Activated T-cell treated with anti-CD3 and anti-CD28 coated beads, Interleukin-2, amount 50 U/mL, for 24 hours (primary cell): ENCODE measurements at regions not wholly inside any gene's neighbourhood (a gene's known extent, or its start where the extent isn't known, plus 50 kb on each side); places are given as distances from the start of the nearest gene placed in this dataset.

Experiments
- DNase-seq: peaks from one replicate; pipeline ENCODE4 v3.0.0-alpha.2; 2020
- H3K27ac Mint-ChIP-seq: 2 replicates; pipeline ENCODE4 v1.8.0; 2020; ENCODE audit warnings: mild to moderate bottlenecking, mixed read lengths
- H3K27me3 Mint-ChIP-seq: 2 replicates; pipeline ENCODE4 v1.8.0; 2020; ENCODE audit warnings: mixed read lengths
- H3K36me3 Mint-ChIP-seq: 2 replicates; pipeline ENCODE4 v1.8.0; 2020; ENCODE audit warnings: low read depth, mixed read lengths
- H3K4me1 Mint-ChIP-seq: 2 replicates; pipeline ENCODE4 v1.8.0; 2020; ENCODE audit warnings: low read depth, mixed read lengths
- H3K4me3 Mint-ChIP-seq: 2 replicates; pipeline ENCODE4 v1.8.0; 2020; ENCODE audit warnings: mild to moderate bottlenecking, moderate library complexity, mixed read lengths
- H3K9me3 Mint-ChIP-seq: 2 replicates; pipeline ENCODE4 v1.8.0; 2020; ENCODE audit warnings: mixed read lengths

DNA sequence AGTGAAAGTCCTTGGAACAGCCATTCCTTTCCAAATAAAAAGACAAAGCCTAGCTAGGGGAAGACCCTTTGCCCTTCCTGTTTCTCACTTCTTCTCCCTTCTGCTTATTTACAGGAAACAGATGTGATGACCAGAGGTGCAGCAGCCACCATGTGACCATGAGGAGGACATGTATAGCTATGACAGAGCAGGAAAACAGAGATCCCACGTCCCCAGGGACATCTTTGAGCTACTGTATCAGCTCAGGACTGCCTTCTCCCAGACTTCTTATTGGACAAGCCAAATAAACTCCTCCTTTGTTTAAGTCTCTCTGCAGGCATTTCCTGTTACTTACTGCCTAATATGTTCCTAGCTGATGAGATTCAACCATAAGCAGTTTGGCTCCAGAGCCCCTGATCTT is 133.1 kb upstream of the MLN start:
- peaks cover 3% of the 10 kb centered on the region for H3K4me1 Mint-ChIP-seq
- H3K4me3 Mint-ChIP-seq, result no peak overlapping the region
- H3K36me3 Mint-ChIP-seq, result no peaks in the 10 kb centered on the region
- H3K27ac Mint-ChIP-seq, result no peak overlapping the region
- H3K27me3 Mint-ChIP-seq, result no peaks in the 10 kb centered on the region
- no peaks in the 10 kb centered on the region for H3K9me3 Mint-ChIP-seq
- no peak for DNase-seq

DNA sequence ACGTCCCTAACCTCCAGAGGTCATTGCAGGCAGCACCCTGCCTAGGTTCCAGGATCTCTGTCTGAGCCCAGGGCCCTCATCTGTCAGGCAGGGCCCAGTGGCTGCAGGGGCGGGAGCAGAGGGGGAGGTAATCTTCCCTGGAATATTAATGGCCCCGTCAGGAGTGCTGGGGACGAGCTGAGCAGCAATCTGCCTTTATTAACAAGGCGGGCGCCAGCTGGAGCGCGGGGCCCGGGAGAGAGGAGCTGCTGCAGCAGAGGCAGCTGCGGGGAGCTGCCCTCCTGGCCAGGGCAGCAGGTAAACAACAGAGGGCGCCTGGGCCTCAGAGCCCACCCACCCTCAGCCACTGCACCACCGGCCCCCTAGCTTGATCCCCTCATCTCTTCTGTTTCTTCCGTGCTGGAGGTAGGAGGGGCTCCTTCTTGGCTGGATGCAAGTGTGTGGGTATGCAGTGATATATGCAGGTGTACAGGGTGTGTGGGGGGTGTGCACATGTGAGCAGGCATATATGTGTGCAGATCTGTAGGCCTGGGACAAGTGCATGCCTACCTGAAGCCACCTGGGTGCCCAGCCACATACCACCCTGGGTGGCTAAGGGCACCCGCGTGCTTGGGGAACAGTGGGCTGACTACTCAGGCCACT is 131.8 kb upstream of the MLN start:
- H3K27me3 Mint-ChIP-seq, result no peaks in the 10 kb centered on the region
- no peak for DNase-seq
- H3K9me3 Mint-ChIP-seq, result no peaks in the 10 kb centered on the region
- no peak overlapping the region for H3K27ac Mint-ChIP-seq
- H3K4me1 Mint-ChIP-seq, result peaks cover 3% of the 10 kb centered on the region
- H3K4me3 Mint-ChIP-seq, result no peak overlapping the region
- no peaks in the 10 kb centered on the region for H3K36me3 Mint-ChIP-seq

DNA sequence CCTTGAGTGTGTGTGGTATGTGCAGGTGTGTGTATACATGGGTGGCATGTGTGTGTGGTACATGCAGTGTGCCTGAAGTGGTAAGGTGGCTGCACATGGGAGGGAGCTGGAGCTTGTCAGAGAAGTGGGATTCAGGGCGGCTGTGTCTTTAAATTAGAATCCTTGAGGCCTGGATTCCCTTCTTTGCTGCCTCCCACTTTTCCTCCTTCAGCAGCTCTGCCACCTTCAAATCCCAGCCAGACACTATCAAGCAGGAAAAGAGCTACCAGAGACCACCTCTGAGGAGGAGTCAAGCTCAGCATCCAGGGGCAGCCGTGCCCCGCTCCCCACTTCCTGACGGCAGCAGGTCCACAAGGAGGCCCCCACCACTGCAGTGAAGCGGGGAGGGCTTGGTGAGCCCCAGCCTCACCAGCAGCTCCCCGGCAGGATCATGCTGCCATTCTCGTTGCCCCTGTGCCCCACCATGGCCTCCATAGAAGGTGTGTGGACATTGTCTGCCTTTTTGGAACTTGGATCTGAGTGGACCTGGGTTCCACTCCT is 131.0 kb upstream of the MLN start:
- no peak overlapping the region for H3K27ac Mint-ChIP-seq
- no peaks in the 10 kb centered on the region for H3K9me3 Mint-ChIP-seq
- H3K4me3 Mint-ChIP-seq, result no peak overlapping the region
- no peaks in the 10 kb centered on the region for H3K27me3 Mint-ChIP-seq
- DNase-seq, result no peak
- peaks cover 3% of the 10 kb centered on the region for H3K4me1 Mint-ChIP-seq
- no peaks in the 10 kb centered on the region for H3K36me3 Mint-ChIP-seq

DNA sequence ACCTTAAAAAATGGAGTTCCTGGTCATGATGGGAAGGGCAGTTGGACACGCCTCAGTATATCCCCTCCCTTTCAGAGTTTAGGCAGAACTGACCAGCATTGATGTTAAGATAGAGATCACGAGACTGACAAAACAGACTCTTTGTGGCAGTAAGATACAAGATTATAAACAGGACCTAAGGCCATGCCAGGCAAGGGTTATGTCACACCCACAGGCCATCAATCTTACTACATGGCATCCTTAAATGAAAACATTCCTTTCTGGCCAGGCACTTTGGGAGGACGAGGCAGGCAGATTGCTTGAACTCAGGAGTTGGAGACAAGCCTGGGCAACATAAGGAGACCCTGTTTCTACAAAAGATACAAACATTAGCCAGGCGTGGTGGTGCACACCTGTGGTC is 129.3 kb upstream of the MLN start:
- H3K9me3 Mint-ChIP-seq, result peaks cover 2% of the 10 kb centered on the region
- H3K27ac Mint-ChIP-seq, result no peak overlapping the region
- no peaks in the 10 kb centered on the region for H3K36me3 Mint-ChIP-seq
- no peak overlapping the region for H3K4me3 Mint-ChIP-seq
- no peaks in the 10 kb centered on the region for H3K27me3 Mint-ChIP-seq
- H3K4me1 Mint-ChIP-seq, result peaks cover 3% of the 10 kb centered on the region
- no peak for DNase-seq

DNA sequence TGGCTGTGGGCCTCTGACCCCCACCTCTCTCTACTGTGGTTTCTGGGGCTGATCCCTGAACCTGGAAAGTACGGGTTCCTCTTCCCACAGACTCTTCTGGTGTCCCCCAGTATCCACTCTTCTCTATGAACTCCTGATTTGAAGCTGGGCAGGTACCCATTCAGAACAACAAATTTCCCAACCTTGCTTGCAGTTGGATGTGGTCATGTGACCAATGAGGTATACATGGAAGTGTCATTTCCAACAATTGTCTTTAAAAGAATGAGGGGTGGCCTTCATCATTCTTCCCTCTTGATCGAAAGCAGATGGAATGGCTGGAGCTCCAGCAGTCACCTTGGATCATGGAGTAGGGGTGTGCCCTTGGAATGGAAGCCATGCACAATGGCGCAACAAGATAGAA is 128.0 kb upstream of the MLN start:
- H3K27me3 Mint-ChIP-seq, result no peaks in the 10 kb centered on the region
- H3K9me3 Mint-ChIP-seq, result peaks cover 2% of the 10 kb centered on the region
- peaks cover 3% of the 10 kb centered on the region for H3K4me1 Mint-ChIP-seq
- H3K36me3 Mint-ChIP-seq, result no peaks in the 10 kb centered on the region
- H3K27ac Mint-ChIP-seq, result no peak overlapping the region
- H3K4me3 Mint-ChIP-seq, result no peak overlapping the region
- no peak for DNase-seq

DNA sequence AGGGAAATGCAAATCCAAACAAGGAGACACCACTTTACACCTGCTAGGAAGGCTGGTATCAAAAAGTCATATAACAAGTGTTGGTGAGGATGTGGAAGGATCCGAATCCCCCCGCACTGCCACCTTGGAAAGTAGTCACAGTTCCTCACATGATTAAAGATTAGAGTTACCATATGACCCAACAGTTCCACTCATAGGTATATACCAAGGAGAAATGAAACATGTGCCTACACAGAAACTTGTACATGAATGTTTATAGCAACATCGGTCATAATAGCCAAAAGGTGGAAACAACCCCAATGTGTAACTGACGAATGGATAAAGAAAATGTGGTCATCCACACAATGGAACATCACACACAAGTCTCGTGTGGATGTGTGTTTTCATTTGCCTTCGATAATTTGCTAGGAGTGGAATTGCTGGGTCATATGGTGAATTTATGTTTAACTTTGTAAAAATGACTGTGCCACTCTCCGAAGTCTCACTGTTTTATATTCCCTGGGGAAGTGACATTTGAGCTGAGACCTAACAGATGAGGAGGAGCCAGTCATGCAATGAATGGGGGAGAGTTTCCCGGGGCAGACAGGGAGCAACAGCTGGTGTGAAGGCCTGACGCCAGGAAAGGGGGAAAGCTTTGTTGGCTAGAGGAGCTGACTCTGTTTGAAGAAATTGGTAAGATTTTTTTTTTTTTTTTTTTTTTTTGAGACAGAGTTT is 125.9 kb upstream of the MLN start:
- H3K4me1 Mint-ChIP-seq, result no peaks in the 10 kb centered on the region

DNA sequence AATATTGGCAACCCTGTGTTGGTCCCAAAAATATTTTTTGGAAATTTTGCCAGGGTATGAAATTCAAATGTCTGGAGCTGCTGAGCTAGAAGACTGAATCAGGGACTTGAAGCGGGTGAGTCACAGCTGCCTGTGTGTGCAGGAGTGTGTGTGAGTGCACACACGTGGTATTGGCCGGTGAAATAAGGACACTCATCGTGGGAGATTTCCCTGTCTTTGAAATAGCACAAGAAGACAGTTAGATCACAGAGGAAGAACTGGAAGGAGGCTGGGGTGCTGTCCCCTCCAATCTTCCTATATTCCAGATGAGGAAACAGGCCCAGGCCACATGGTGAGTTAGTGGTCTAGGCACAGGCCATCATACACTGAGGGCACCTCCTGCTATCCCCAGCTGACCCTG is 123.8 kb upstream of the MLN start:
- H3K27ac Mint-ChIP-seq, result no peak overlapping the region
- H3K4me1 Mint-ChIP-seq, result peaks cover 11% of the 10 kb centered on the region
- no peaks in the 10 kb centered on the region for H3K27me3 Mint-ChIP-seq
- H3K9me3 Mint-ChIP-seq, result peaks cover 2% of the 10 kb centered on the region
- no peak for DNase-seq
- no peaks in the 10 kb centered on the region for H3K36me3 Mint-ChIP-seq
- H3K4me3 Mint-ChIP-seq, result no peak overlapping the region

More for the DNA sequence above, 125.9 kb upstream of the MLN start:
- H3K4me3 Mint-ChIP-seq, result no peak overlapping the region
- no peak for DNase-seq
- no peak overlapping the region for H3K27ac Mint-ChIP-seq
- no peaks in the 10 kb centered on the region for H3K36me3 Mint-ChIP-seq
- H3K9me3 Mint-ChIP-seq, result peaks cover 2% of the 10 kb centered on the region
- no peaks in the 10 kb centered on the region for H3K27me3 Mint-ChIP-seq

DNA sequence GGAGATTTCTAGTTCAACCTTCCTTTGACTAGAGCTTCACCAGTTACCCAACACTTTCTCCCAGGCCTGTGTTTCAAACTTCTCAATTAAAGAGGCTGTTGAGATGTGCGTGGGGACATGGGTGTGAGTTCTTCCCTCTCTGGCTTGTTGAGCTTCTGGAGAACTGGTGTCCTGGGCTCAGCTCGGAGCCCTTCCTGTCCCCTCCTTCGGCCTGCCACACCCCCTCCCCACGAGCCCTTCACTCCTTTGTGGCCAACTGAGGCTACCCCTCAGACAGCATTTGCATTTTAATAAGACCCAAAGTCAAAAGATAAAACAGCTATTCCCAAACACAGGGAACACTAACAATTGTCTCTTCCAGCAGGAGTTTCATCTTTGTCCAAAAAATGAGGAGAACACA is 123.3 kb upstream of the MLN start:
- DNase-seq, result no peak
- H3K9me3 Mint-ChIP-seq, result peaks cover 2% of the 10 kb centered on the region
- H3K4me1 Mint-ChIP-seq, result peaks cover 11% of the 10 kb centered on the region
- H3K27ac Mint-ChIP-seq, result no peak overlapping the region
- H3K4me3 Mint-ChIP-seq, result no peak overlapping the region
- no peaks in the 10 kb centered on the region for H3K27me3 Mint-ChIP-seq
- H3K36me3 Mint-ChIP-seq, result no peaks in the 10 kb centered on the region

DNA sequence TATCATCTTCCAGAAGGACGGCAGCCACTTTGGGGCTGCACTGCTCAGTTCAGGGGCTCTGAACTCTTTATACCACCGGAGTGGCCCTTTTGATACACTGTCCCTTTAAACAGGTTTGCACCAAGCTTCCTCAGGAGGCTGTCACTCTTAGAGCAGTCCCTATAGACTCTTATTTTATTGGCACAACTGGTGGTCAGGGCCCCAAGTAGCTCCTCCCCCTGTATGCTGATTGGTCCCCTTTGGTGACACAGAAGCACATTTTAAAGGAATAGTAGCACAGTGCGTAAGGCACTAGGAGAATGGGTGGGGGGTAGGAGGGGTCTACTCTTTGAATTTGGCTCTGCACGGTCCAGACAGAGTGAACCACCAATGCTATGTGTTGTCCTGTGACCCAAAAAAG is 122.6 kb upstream of the MLN start:
- no peak overlapping the region for H3K4me3 Mint-ChIP-seq
- H3K4me1 Mint-ChIP-seq, result peaks cover 14% of the 10 kb centered on the region
- no peaks in the 10 kb centered on the region for H3K36me3 Mint-ChIP-seq
- no peaks in the 10 kb centered on the region for H3K27me3 Mint-ChIP-seq
- no peak for DNase-seq
- no peak overlapping the region for H3K27ac Mint-ChIP-seq
- peaks cover 2% of the 10 kb centered on the region for H3K9me3 Mint-ChIP-seq

DNA sequence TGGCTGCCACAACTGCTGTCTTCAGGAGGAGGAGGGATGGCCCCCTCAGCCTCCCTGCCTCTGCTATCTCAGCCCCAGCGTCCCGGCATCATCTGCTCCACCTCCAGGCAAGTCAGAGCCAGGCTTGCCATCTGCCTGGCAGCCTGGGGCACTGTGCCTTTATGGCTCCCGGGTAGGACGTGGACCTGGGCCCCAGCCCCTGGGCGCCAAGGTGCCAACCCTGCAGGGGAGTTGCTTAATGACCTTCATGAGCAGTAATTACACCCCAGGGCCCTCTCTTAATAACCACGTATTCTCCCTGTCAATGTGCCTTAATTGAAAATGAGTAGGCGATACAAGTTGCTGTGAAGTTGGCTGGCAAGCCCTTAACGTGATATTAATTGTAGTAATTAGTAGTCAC is 122.1 kb upstream of the MLN start:
- Mint-ChIP-seq H3K27ac (no peak overlapping the region), H3K27me3 (no peaks in the 10 kb centered on the region), H3K4me1 (peaks cover 14% of the 10 kb centered on the region), H3K9me3 (peaks cover 2% of the 10 kb centered on the region), H3K36me3 (no peaks in the 10 kb centered on the region), H3K4me3 (no peak overlapping the region)
- DNase-seq, result no peak

DNA sequence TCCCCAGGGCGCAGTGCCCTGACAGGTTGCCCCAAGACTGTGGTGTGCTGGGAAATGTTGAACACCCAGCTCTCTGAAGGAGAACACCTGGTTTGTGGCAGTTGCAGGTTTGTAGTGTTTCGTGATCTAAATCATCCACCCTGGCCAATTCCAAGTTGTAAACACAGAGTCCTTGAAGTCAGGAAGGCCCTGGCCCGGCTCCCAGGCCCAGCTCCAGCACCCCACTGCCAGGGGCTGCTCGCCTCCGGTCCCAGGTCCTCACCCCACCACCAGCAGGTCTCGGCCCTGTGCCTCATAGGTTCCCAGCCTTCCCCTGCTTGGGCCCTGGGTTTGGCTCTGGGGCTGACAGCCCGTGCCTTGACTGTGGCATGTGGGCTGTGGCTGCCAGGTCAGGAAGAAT is 121.4 kb upstream of the MLN start:
- no peaks in the 10 kb centered on the region for H3K36me3 Mint-ChIP-seq
- H3K4me3 Mint-ChIP-seq, result no peak overlapping the region
- H3K4me1 Mint-ChIP-seq, result peaks cover 14% of the 10 kb centered on the region
- no peaks in the 10 kb centered on the region for H3K27me3 Mint-ChIP-seq
- H3K27ac Mint-ChIP-seq, result no peak overlapping the region
- peaks cover 2% of the 10 kb centered on the region for H3K9me3 Mint-ChIP-seq
- DNase-seq, result no peak

DNA sequence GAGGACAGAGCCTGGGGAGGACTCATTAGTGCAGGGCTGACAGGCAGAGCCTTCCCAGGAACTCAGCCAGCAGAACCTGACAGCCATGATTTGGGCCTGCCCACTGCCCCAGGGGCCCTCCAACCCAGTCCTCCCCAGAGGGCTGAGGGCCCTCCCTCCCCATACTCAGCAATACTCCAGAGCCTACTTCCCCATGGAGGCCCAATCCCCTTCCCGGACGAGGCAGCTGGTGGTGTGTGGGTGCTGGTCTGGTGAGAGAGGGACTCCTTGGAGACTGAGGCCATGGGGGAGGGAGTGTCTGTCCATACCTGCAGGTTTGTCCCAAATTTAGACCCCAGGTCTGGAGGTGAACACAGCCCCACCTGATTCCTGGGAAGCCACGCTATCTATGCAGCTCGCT is 120.9 kb upstream of the MLN start:
- H3K4me1 Mint-ChIP-seq, result peaks cover 14% of the 10 kb centered on the region
- peaks cover 2% of the 10 kb centered on the region for H3K9me3 Mint-ChIP-seq
- H3K27me3 Mint-ChIP-seq, result no peaks in the 10 kb centered on the region
- no peak overlapping the region for H3K27ac Mint-ChIP-seq
- no peak overlapping the region for H3K4me3 Mint-ChIP-seq
- DNase-seq, result no peak
- H3K36me3 Mint-ChIP-seq, result no peaks in the 10 kb centered on the region

DNA sequence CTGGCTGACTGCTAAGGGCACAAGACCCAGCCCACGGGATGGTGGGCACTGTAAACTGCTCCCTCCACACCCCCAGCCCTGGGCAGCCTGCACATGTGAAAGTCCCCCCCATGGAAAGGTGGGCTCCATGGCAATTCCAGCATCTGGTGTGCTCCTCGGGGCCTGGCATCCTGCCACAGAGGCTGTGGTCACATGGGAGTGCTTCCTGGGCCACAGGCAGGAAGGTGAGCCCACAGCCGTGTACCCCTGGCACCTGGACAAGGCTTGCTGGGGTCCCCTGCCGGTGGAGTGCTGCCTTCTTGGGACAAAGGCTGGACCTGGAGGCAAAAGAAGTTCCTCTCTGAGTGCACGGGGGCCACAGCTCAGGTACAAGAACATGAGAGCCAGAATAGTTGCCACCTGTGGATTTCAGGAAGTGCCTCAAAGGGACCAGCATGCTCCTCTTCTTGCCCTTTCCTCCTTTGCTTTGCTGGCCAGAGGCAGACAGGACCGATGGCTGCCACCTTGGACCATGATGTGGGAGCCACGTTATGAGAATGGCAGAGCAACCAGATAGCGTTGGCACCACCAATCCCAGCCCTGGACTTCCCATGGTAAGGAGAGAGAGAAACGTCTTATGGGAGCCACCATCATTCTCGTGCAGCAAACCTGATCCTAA is 120.2 kb upstream of the MLN start:
- Mint-ChIP-seq H3K4me1 (peaks cover 14% of the 10 kb centered on the region), H3K9me3 (peaks cover 2% of the 10 kb centered on the region), H3K4me3 (no peak overlapping the region), H3K27me3 (no peaks in the 10 kb centered on the region), H3K36me3 (no peaks in the 10 kb centered on the region), H3K27ac (no peak overlapping the region)
- no peak for DNase-seq

DNA sequence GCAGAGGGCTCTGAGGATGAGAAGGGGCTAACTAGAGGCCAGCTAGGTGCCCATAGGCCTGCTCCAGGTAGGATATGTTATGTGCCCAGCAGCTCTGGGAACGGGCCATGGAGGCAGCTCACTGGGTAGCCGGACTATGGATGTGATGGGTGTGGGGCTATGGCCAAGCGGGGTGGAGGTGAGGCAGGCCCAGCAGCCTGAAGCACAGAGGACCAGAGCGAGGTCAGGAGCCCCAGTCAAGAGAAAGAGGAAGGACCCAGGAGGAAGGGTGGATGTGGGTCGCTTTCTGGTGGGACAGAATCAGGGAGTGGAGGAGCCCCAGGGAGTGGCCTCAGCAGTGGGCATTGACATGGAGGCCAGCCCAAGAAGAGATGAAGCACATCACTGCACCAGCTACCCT is 117.9 kb upstream of the MLN start:
- Mint-ChIP-seq H3K27me3 (no peaks in the 10 kb centered on the region), H3K27ac (no peak overlapping the region), H3K4me1 (peaks cover 14% of the 10 kb centered on the region), H3K9me3 (no peaks in the 10 kb centered on the region), H3K4me3 (no peak overlapping the region), H3K36me3 (no peaks in the 10 kb centered on the region)
- no peak for DNase-seq

DNA sequence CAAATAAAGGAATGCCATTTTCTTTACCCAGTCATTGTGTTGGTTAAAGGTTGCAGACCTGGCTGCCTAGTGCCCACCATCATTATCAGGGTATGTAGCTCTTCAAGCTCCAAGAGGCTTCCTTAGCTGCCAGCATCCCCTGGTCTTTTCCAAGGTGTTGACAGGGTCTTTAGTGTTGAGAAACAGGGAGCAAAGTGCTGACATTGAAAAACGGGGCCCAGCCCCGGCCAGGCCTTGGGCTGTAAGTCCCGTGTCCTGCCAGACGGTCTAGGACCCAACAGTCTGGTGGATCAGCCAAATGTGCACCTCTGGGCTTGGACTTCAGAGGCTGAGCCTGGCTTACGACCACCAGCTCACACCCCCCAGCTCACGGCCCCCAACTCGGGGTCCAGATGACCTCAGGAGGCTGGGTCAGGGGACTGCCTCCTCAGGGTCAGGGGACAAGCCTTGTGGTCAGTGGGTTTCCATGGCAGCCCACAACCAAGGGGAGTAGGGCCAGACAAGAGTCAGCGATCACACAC is 114.4 kb upstream of the MLN start:
- DNase-seq, result no peak
- no peaks in the 10 kb centered on the region for H3K9me3 Mint-ChIP-seq
- H3K4me1 Mint-ChIP-seq, result peaks cover 29% of the 10 kb centered on the region
- H3K4me3 Mint-ChIP-seq, result no peak overlapping the region
- H3K36me3 Mint-ChIP-seq, result no peaks in the 10 kb centered on the region
- no peaks in the 10 kb centered on the region for H3K27me3 Mint-ChIP-seq
- H3K27ac Mint-ChIP-seq, result no peak overlapping the region
